Stimulated activated CD8-positive, alpha-beta memory T cell treated with anti-CD3 and anti-CD28 coated beads, Interleukin-2, amount 100 ng/mL, for 48 hours (primary cell): ENCODE measurements at regions not wholly inside any gene's neighbourhood (a gene's known extent, or its start where the extent isn't known, plus 50 kb on each side); places are given as distances from the start of the nearest gene placed in this dataset.
"Not testable (repeated sequence)": the region's sequence is repeated elsewhere in the genome, so short reads cannot be mapped to it uniquely, and the experiment has no call there.

Experiments used
- DNase-seq, 2 donors: peaks; one replicate each; pipeline ENCODE4 v3.0.0-alpha.2; 2020; ENCODE audit warnings: low read depth in 2 of 2

DNA sequence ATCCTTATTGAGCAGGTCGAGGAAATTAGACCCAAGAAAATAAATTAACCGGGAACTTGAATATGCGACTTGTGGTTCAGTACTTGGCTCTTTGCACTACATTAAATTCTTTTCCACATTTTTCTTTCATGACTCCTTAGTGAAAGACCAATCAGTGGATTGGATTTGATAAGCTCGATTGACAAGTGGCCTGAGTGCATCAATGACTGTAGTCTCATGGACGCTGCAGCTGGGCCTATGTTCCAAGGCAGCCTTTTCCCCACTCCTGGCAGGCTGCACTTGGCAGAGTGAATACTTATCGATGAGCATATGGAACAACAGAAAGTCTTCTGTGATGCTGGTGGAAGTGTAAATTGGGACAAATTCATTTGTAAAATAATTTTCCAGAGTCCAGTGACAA lies 210.8 kb upstream of the EXOC2 start:
- DNase-seq = no peak

DNA sequence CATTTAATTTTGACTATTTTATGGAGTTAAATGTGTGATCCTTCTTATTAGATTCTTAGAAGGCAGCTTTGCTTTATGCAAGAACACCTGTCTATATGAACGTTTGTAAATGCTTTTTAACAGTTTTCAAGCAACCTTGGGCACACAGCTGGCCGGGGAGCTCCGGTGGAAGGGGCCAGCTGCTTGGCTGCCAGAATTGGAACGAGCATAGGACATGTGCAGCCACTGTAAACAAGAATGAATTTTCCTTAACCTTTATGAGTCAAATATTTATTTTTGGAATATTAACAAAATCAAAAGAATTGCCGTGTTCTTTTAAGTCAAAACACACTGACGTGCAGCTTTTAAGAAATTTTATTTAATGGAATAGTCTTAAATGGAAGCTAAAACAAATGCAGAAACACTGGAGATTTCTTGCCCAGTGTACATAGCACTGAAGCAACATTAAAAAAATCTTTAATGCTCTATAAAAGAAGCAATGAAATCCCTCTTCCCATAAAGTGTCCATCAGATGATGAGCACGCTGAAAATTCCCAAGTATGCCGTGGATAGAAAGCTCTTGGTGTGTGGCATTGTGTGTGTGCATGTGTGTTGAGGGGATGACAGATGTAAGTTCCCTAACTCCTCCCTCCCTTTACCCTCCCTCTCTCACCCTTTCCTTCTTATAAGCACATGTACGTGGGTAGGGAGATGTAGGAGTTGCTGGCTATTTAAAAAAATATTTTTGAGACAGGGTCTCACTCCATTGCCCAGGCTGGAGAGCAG lies 208.9 kb upstream of the EXOC2 start:
- no peak for DNase-seq

DNA sequence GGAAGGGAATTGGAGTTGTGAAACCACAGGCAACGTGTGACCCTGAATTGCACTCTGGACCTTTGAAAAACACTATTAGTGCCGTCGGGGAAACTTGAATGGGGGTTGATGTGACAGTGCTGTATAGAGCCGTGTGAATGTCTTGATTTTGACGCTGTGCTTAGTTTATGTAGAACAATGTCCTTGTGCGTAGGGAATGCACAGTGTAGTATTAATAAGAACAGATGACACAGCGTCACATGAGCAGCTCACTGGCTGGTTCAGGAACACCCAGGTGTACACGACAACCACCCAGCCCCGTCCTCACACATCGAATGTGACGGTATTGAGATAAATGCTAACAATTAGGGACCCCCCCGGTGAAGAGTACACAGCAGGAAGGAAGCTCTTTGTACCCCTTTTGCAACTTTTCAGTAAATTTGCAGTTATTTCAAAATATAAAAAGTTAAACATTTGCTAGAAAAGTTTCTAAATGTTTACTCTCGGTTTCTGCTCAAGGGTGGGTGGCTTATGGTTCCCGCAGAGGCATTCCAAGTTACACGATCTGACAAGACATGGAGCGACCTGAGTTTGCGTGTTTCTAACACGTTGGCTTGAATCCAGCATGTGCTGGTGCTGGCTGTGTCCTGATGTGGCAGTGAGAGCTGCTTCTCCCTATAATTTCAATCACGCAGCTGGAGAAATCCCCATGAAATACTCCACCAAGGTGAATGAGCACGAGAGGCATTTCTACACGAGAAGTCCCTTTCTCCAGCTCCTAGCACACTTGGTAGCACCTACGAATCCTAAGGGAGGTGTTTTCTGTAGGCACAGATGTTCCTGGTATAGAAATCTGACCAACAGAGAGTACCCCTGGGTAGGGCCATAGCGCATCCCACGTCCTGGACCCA lies 208.0 kb upstream of the EXOC2 start:
- DNase-seq = no peak

DNA sequence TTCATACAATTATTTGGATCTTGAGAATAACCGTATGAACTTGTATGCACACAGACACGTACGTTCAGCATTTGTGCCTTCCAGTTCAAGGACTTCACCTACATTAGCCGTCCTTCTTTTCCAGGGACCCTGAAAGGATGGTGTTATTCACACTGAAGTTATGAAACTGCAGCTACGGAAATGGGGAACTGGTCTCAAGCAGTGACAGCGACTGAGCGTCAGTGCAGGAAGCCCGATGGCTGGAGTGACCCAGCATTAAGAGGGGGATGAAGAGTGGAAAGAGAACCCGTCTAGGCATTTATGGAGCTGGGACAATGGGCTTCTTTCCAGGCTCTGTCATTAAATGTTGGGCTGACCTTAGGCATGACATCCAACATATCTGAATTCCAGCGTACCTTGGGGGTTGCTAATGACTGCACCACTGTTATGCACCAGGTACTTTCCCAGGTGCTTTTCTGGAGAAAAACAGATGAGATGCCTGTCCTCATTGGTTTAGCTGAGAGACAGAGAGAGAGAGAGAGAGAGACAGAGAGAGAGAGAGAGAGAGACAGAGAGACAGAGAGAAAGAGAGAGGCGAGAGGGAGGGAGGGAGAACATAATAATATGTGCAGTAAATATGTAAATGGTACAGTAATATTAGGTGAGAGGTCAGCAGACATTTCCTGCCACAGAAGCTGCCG lies 204.7 kb upstream of the EXOC2 start:
- no peak for DNase-seq

DNA sequence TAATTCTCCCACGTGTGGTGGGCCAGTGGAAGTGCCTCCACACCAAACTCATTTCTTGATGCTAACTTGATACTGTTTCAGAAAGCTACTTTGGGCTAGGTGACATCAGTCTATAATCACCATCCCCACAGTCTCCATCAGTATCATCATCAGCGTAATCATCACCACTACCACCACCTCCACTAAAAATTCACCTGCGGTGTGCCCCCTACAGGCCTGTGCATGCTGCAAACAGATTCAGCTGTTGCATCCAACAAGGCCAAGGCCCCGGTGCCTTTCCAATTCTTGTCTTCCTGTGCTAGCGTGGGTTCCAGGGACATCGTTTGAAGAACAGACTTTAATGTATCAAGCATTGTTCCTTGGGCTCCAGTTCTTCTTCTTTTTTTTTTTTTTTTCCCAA lies 201.3 kb upstream of the EXOC2 start:
- no peak for DNase-seq

DNA sequence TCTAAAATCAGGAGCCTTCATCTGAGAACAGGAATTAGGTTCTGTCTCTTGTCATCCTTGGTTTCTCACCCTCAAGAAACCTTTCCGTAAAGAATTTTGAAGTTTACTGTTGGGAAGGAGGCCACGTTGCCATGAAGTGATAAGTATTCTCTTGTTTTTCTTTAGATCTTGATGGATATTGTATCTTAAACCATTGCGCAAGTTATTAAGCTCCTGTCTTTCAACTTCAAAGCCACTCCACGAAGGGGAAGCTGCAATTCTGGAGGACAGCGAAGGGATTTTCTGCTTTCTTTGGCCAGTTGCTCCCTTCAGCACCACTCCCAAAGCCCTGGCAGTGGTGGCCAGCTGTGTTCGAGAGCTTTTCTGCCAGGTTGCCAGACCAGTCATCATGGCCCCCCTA lies 198.1 kb upstream of the EXOC2 start:
- no peak for DNase-seq

DNA sequence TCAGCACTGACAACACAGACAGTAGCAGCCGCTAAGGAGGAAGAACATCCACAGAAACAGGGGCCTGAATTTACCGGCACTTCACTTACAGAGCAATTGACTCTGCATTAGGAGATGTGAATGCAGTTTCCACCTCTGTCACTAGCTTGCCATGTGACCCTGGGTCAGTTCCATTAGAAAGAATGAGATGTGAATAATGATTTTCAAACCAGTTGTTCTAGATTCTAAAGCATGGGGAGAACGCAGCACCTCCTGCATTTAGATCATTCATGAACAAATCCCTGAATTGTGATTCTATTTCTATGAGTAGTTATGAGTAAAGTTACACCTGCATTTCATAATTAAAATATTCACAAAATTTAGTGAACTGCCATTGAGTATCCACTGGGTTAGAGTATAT lies 197.3 kb upstream of the EXOC2 start:
- no peak for DNase-seq

DNA sequence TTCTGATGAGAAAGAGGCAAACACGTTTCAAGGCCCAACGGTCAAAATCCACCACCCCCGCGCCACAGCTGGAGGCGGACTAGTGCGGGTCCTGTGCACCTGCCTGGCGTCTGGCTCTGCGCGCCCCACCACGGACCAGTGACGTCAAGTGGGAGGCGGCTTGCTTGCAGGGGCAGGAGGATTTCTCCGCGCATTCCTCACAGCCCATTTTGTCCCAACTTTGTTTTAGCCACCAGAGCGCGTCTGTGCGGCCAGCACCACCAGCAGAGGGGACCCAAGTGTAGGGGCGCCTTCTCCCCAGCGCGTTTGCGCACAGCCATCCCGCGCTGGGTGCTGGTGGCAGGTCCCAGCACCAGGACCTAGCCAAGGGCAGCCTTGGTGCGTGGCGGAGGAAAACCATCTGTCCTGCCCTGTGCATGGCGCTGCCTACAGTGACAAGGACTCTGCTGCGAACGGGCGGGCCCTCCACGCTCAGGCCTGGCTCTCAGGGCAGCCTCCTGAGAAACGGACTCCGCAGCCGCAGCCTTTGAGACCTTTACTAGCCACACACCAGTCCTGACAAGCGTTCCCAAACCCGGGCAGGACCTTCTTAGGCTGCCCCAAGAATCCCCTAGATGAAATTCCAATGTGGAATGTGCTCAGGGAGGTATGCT lies 194.8 kb upstream of the EXOC2 start:
- no peak for DNase-seq

DNA sequence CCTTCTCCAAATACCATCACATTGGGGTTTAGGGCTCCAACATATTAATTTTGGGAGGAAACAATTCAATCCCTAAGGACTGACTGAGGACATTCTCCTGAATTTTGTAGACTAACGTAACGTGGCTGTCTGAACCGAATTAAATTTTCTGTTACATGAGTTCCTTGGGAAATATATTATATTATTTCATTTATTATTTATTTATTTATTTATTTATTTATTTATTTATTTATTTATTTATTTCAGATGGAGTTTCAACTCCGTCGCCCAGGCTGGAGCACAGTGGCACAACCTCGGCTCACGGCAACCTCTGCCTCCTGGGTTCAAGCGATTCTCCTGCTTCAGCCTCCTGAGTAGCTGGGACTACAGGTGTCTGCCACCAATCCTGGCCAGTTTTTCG lies 193.2 kb upstream of the EXOC2 start:
- not testable (repeated sequence) for DNase-seq

DNA sequence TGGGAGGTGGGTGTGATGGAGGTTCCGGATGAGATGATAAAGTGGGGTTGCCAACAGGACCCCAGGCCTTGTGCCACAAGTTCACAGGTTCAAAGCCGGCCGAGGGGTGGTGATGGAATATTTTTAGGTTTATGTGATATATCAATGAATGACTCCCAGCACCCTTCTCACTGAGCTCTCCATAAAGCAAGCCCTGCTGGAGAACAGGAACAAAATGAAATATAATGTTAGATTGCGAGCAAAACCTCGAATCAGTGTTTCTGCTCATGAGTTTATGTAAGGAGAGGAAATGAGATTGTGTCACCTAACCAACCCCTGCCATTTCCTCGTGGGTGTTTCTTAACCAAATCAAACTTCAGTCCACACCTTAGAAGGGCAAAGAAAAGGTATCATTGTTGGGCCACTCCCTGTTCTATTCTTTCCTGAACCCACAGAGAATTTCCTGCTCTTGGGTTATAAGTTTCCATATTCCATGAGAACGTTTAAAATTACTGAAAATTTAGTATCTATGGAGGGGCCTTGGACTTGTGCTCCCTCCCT lies 192.2 kb upstream of the EXOC2 start:
- no peak for DNase-seq

DNA sequence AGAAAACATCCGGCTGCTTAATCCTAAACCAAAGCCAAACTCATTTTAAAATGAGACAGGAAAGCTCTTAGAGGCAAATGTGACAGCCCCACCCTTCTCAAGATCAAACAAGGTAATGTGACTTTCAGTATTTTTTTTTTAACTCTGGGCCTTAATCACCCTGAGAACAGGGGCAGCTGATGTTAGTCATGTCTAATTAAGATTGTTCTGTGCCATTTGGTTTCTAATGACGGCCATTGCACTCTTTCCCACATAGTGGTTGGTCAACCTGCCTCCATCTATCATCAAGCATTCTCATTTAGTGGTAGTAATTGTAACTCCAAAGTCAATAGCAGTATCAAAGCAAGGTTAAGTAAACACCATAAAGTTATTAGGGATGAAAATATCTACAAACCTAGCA lies 191.6 kb upstream of the EXOC2 start:
- DNase-seq = no peak

DNA sequence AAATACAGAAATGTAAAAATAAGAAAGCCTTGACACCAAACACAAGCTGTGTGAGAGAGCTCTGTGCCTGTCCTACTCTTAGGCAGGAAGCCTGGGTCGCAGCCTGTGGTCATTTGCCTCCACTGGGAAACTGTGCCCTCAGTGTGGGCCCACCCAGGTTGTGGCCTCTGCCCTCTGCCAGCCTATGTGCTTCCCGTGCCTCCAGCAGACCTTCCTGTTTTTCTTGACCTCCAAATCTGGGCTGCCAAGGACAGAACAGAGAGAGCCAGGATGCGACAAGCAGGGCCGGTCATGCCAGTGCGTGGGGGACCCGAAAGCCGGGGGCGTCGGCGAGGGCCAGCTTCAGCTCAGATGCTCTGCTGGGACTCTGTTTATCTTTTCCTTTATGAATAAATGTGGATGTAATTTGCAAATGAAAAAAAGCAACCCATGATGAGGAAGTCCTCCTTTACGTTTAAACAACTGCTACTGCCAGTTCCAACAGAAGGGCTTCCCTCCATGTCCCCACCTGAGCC lies 189.2 kb upstream of the EXOC2 start:
- no peak for DNase-seq

DNA sequence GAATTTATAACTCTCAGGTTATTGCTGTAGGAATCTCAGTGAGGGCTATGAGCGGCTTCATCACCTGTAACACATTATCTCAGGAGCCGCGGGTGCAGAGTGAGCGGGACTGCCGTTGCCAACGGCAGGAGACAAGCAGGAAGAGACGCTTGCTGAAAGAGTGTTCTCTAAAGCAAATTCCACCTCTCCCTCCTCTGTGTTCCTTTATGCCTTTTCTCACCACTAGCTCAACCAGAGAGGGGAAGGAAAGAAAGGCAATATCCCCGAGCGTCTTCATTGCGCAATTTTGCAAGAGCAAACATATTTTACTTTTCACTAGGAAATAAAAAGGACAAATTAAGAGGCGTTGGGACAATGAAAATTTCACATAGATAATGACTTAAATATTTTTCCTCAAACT lies 185.2 kb upstream of the EXOC2 start:
- no peak for DNase-seq

DNA sequence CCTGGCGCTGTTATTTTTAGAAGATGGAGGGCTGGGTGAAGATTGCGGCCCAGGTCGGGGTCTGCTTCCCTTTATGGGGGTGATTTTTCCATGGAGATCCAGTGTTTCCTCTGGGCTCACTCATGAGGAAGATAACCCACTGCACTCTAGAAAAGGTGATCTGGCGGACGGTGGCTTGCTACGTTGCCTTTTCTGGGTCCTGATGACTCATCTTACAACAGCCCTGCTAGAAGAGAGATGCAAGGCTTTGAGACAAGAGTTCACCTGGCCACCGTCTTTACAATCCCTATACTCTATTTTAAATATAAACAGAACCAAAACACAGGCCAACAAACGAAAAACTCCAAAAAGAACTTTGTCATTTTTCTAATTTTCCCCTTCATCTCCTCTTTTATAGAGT lies 182.1 kb upstream of the EXOC2 start:
- DNase-seq = no peak

DNA sequence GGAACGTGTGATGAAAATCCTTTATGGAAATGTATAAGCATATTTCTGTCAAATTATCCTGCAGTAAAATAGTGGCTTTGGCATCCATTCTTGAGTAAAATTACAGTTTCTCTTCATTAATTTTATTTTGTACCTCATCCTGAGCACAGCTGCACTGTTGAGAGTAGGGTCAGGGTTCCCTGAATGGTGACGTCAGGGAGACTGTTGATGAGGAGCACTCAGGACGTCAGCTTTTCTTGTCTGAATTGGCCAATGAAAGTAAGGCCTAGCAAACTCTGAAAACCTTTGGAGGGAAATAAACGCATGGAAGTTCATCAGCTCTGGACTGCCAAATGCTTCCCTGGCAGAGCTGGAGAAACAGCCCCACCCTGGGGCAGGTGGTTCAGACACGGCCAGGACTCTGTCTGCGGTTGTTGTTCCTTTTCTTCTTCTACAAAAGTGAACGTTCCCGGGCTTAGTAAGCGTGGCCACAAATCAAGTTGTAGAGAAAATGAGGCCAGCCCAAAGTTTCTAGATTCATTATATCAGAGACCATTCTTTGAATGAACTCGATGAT lies 179.7 kb upstream of the EXOC2 start:
- DNase-seq = no peak

DNA sequence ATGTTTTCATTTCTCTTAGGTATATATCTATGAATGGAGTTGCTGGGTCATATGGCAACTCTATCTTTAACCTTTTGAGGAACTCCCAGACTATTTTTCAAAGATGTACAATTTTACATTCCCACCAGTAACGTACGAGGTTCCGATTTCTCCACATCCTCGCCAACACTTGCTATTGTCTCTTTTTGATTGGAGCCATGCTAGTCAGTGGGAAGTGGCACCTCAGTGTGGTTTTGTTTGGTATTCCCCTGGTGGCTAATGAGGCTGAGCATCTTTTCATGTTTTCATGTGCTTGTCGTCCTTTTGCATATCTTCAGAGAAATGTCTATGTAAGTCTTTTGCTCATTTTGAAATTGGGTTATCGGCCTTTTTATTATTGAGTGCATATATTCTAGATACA lies 178.6 kb upstream of the EXOC2 start:
- no peak for DNase-seq

DNA sequence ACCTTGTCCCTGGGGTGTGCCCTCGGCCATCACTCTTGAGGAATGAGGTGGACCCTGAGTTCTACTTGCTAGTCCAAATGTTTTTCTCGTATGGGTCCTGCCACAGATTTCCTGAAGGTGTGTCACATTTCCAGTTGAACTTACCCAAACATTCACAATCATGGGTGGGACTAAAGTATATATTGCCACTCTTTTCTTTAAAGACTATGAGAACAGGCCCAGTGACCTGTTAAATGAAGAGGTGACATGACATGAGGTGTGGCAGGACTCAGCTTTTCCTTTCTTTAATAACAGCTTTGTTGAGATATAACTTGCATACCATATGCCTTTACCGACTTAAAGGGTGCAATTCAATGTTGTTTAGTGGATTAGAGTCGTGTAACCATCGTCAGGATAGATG lies 177.2 kb upstream of the EXOC2 start:
- no peak for DNase-seq

DNA sequence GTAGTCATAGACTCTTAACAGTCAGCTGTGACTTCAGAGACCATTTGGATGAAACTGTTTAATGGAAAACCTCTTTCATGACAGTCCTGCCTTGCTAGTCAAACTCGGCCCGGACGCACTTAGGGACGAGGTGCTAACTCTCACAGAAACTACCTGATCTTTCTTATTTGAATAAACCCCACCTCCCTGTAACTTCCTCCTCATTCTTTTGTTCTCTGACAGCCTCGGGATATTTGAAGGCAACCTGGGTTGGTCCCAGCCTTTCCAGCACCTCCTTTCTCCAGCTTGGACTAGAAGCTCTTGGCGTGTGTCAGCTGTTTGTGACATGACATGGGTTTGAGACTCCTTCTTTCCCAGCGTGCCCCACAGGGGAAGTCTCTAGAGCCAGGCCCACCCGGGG lies 175.3 kb upstream of the EXOC2 start:
- no peak for DNase-seq

DNA sequence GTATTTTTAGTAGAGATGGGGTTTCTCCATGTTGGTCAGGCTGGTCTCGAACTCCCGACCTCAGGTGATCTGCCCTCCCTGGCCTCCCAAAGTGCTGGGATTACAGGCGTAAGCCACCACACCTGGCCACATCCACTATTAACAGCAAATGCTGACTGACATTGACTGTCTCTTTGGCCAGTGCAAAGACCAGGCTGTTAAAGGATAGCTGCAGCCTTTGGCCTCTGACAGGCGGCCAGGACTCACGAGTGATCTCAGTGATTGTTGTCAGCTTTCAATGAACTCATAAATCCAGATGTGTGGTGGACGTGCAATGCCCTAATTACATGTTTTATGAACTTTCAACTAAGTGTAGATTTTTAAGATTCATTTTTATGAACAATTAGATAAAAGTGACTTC lies 174.4 kb upstream of the EXOC2 start:
- DNase-seq = no peak

DNA sequence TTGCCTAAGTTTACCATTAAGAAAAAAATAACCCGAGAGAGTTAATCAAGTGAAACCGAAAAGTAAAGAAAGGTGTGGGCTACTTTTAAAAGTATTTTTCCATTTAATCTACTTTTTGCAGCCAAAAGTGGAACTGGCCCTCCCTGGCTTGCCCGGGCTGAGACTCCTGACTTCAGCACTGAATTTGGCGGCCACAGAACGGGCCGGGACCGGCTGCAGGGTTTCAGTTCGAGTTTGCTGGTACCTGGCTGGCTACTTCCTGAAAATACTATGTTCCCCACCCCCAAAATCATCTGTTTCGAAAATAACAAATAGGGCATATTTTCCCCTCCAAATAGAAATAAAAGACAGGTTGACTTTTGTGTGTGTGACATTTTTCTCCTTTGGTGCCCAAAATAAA lies 173.4 kb upstream of the EXOC2 start:
- DNase-seq = no peak

DNA sequence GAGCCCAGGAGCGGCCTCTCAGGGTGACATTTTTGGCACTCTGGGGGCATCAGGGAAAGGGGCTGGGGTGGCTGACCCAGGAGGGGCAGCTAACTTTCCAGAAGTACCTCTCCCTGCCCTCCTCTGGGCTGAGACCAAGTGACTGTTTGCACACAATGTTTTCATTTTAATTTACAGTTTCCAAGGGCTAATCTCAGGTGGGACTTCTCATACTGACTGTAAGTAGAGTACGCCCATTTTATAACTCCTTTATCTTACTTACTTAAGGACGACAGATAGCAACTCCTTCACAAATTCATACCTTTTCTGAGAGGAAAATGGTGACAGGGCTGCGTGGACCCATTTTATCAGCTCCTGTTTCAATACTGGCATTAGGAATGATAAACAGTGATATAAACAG lies 172.9 kb upstream of the EXOC2 start:
- DNase-seq = no peak
